Anterior cingulate cortex (tissue), 58 donors: ENCODE measurements at regions not wholly inside any gene's neighbourhood (a gene's known extent, or its start where the extent isn't known, plus 50 kb on each side); places are given as distances from the start of the nearest gene placed in this dataset.
"Not testable (repeated sequence)": the region's sequence is repeated elsewhere in the genome, so short reads cannot be mapped to it uniquely, and the experiment has no call there.

Experiments used
- DNase-seq, 58 donors: peaks; one replicate each; lab custom pipeline; 2025; lab: John Stamatoyannopoulos, UW

DNA sequence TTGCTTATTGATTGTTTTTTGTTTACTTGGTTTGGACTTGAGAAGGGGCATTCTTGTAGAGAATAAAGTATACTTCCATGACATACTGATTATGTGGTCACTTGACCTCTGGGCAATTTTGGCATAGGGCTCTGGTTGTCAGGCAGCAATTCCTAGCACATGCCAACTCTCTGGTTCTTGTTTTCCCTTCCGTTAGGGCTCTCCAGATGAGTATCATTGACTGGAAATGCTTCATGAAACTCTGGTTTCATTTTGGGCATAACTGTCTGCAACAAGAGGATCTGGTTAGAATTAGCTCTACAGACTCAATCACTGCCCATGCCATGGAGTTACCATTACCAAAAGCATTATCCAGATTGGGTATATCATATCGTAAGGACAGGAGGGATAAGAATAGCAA is 1057.9 kb downstream of the FAT4 start:
- no peak for DNase-seq

DNA sequence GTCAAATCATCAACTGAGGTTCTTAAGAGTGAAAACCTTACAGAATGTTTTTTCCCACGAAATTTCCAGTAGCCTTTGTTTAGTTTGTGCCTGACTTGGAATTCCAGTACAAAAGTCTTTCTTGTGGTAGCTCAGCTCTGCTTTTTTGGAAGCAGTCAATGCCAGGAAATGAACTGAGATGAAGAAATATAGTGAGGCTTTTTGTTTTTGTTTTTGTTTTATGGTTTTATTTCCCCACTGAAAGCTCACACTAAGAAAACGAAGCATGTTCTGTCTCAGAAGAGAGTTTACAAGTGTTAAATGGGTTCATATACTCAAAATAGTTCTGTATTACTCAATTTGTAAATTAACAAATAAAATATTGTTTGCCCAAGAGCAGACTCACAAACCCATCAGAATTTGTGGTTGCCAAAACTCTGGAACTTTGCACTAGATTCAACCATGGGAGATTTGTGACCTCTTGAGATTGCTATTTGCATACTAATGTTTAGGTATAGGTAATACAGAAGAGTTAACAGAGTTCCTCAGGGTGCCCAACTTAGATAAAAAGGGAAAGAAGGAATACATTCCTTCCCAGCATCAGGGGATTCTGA is 1060.8 kb downstream of the FAT4 start:
- no peak for DNase-seq

DNA sequence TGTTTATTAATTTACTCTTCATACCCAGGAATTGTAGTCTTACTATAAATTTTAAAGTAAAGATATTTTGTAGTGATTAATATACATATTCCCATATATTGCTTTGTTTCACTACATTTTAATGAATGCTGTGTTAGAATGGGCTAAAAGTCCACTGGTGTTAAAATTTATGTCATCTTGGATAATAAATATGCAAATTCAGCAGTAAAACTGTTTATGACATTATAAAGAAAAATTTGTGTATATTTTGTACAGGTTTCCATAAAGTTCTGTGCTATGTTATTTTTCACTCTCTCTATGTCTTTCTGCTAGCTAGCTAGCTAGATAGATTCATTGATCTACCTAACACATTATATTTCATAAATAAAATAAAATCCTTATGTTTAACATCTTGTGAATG is 1071.2 kb downstream of the FAT4 start:
- DNase-seq, result no peak

DNA sequence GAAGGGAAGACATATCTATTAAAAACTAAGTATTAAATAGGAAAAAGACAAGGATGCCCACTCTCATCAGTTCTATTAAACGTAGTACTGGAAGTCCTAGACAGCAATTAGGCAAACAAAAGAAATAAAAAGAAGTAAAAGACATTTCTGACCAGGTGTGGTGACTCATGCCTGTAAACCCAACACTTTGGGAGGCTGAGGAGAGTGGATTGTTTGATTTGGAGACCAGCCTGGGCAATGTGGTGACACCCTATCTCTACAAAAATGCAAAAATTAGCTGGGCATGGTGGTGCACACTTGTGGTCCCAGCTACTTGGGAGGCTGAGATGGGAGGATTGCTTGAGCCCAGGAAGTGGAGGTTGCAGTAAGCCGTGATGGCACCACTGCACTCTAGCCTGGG is 1071.8 kb downstream of the FAT4 start:
- DNase-seq, result no peak

DNA sequence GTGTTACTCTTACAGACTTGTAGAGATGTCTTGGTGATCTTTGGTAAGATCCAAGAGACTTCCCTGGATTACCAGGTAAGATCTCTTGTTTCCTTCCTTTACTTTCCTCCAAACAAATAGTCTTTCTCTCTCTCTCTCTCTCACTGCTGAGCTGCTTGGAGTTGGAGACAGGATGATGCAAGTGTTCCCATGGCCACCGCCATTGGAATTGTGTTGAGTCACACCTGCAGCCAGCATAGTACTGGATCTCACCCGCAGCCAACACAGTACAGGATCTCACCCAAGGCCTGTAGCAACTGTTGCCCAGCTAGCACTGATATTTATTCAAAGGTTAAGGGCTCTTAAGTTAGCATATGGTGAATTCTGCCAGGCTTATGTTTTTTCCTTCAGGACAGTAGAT is 1080.9 kb downstream of the FAT4 start:
- DNase-seq, result no peak

DNA sequence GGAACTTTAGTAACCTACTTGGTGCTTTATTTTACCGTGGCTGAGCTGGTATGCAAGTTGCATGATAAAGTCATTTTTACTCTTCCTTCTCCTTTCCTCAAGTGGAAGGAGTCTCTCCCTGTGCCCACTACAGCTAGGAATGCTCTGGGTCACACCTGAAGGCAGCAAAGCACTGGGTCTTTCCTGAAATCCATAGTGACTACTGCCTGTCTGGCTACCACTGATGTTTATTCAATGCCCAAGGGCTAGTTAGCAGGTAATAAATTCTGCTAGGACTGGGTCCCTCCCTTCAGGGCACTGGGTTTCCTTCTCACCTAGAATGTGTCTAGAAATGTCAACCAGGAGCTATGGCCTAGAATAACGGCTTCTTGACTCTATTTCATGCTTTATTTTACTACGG is 1081.4 kb downstream of the FAT4 start:
- DNase-seq, result no peak

DNA sequence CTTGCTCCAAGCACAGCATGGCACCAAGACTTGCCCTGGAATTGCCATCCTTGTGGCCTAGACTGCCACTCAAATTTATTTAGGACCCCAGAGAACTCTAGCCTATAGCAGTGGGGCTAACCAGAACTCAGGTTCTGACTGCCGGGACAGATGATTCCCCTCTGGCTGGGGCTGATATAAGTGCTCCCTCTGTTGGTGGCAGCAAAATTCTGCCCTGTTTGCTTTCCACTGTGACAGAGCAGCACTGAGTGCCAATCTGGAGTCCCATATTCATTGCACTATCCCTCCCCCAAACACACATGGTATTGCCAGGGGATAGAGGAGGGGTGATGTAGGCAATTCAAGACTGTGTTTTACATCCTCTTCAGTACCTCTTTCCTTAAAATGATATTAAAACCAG is 1081.9 kb downstream of the FAT4 start:
- DNase-seq, result no peak

DNA sequence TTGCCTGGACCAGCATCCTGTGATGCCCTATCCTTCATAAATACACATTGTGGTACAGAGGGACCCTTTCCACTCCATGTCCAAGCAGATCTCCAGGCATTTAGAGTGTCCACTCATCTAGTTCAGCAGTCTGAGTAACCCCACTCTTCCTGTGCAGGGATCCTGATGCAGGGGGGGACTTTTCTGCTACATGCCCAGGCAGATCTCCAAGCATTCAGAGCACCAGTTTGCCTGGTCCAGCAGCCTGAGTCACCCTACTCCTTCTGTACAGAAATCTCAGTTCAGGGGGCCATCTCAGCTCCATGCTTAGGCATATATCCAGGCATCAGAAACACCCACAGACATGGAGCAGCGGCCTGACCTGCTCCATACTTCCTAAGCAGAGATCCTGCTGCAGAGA is 1089.8 kb downstream of the FAT4 start:
- DNase-seq, result no peak

DNA sequence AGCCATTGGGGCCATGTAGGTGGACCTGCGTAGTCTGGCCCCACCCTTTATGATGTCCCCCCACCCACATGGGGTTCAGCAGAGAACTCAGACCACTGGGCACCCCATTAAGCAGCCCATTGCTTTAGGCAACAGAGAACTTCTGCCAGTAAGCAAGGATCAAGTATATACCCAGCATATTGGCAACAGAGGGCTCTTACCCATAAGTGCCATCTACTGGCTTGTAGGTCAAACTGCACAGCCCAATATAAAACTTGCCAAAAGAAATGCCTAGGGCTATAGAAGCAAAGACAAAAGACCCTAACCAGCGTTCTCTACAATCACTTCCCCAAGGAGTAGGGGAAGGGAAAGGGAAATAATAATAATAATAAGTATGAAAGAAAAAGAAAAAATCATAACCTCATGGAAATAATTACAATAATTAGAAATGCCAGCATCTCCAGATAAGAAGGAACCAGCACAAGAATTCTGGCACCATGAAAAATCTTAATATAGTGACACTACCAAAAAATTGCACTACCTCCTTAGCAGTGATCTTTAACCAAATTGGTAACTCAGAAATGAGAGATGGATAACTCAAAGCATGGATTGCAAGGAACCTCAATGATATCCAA is 1090.7 kb downstream of the FAT4 start:
- peak in 1 of 58 donors; percentile 0 for DNase-seq

DNA sequence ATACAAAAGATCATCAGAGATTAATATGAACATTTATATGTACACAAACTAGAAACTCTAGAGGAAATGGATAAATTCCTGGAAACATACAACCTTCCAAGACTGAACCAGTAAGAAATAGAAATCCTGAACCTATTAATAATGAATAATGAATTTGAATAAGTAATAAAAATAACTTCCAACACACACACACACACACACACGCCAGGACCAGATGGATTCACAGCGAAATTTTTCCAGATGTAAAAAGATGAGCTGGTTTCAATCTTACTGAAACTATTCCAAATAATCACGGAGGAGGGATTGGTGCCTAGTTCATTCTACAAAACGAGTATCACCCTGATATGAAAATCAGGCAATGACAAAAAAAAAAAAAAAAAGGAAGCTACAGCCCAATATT is 1095.0 kb downstream of the FAT4 start:
- DNase-seq, result no peak

DNA sequence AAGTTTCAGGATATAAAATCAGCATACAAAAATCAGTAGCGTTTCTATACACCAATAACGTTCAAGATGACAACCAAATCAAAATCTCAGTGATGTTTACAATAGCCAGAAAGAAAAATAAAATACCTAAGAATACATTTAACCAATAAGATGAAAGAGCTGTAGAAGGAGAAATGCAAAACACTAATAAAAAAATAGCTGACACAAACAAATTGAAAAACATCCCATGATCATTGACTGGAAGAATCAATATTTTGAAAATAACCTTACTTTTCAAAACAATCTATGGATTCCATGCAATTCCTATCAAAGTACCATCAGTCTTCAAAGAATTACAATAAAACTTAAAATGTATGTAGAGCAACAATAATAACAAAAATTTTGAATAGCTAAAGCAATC is 1096.3 kb downstream of the FAT4 start:
- DNase-seq, result no peak

DNA sequence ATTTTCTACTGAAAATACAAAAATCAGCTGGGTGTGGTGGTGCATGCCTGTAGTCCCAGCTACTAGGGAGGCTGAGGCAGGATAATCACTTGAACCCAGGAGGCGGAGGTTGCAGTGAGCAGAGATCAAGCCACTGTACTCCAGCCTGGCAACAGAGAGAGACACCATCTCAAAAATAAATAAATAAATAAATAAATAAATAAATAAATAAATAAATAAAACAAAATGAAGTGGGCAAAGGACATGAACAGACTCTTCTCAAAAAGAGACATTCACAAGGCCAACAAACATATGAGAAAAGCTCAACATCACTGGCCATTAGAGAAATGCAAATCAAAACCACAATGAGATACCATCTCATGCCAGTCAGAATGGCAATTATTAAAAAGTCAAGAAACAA is 1097.6 kb downstream of the FAT4 start:
- not testable (repeated sequence) for DNase-seq

DNA sequence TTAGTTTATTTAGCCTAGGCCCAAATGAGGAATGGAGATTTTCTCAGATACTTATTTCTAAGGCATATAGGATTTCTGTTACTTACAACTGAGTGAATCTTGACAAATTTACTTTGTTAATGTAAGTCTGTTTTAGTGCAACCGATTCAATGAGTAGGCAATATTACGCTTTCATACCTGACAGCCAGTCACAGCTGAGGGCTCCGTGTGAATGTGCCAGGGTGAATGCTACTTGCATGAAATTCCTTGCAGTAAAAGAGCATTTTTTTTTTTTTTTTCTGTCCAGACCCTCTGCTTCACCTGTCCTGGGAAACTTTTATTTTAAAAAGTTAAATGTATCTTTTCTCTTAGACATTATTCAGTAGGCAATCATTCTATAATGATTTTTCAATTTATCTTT is 1100.0 kb downstream of the FAT4 start:
- no peak for DNase-seq

DNA sequence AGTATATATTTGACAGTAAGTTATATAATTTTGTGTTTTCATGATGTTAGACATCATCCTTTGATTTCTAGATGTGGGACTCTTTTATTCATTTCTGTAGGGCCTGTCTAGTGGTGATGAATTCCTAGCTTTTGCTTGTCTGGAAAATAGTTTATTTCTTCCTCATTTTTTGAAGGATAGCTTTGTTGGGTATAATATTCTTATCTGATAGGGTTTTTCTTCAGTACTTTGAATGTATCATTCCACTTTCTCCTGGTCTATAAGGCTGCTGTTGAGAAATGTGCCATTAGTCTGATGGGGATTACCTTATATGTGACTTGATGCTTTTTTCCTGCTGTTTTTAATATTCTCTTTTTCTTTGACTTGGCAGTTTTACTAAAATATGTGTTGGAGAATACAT is 1104.5 kb downstream of the FAT4 start:
- DNase-seq, result no peak

DNA sequence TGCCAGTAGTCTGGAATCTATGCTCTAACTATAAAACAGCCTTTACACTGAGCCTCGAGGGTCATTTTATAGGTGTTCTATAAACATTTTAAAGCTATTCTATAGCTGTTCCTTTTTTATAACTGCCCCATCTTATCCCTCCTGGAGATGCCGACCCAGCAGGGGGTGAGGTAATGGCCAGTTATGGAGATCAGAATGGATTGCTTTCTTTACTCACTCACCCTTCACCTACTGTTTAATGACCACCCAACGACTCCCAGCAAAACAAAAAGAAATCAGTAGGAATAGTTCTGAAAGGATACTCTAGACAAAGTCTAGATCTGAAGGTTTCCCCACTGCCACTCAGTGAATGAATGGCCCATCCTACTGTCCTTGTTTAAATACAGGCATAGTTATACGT is 1113.1 kb downstream of the FAT4 start:
- DNase-seq, result no peak

DNA sequence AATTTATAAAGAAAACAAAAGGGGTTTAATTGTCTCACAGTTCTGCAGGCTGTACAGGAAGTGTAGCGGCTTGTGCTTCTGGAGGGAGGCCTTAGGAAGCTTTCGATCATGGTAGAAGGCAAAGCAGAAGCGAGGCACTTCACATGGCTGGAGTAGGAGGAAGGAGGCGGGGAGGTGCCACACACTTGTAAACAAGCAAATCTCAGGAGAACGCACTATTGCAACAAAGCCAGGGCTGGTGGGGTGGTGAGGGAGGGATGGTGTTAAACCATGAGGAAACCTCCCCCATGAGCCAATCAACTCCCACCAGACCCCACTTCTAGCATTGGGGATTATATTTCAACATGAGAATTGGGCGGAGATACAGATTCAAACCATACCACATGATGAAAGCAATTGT is 1116.3 kb downstream of the FAT4 start:
- no peak for DNase-seq

DNA sequence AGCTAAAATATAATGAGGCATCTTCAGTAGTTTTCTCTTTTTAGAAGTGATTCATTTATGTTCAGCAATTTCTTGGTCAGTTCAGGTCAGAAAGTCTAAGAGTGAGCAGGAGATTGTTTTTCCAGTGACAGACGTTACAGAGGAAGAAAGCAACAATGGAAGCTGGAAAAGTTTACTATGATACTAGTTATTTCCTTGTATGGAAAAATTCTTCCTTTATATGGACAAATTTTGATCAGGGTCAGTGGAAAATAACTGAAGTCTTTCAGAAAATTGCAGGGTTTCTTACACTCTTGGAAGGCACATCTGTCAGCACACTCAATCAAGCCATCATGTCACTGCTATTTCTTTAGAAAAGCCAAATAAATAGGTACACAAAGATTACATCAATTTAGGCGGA is 1120.7 kb downstream of the FAT4 start:
- DNase-seq, result no peak

DNA sequence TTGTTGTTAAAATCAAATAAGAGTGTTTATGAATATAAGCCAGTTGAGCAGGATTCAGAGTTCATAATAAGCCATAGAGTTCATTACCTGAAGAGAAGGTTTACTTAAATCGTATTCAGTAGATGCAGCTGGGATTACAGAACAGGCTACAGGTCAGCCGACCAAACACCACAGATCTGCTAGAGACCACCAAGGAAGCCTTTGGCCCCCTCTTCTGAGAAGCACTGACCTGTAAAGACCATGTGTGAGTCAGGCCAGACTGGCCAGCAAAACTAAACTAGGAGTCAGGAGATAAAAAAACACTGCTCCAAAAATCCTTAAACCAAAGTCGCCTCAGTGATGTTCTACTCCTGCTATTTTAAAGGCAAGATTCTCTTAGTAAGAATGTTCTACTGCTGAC is 1125.5 kb downstream of the FAT4 start:
- DNase-seq, result no peak

DNA sequence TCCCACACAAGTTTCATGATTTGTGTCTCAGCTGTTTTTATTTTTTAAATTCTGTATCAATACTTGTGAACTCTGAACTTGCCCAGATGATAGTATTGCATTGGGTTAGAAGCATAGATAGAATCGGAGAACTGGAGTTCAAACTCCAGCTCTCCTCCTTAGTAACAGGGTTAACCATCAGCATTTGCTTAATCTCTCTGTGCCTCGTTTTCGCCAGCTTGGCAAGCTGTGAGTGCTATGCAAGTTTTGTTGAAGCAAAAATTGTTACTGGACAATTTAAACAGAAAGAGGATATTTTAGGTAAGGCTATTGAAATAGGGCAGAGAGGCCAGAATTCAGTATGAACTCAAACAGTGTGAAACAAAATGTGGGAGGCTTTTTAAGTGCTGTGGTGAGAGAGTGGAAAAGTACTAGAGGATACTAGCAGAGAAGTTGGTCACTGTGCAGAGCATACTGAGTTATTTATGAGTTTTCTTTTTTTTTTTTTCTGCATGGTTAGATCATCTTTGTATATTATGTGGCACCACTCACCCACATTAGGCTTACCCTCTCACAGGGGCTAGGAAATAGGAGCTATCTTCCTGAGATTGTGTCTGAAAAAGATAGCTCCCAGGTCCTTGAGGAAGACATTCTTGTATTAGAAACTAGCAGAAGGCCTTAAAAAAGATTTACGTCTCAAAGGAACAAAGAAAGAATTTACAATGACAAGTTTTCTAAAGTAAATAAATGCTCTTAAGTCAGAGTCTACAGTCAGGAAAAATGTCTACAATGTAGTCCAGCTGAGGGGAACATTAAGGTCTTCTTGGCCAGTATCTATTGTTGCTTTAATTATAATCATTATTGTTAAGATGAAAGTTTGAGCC is 1126.6 kb downstream of the FAT4 start:
- no peak for DNase-seq

DNA sequence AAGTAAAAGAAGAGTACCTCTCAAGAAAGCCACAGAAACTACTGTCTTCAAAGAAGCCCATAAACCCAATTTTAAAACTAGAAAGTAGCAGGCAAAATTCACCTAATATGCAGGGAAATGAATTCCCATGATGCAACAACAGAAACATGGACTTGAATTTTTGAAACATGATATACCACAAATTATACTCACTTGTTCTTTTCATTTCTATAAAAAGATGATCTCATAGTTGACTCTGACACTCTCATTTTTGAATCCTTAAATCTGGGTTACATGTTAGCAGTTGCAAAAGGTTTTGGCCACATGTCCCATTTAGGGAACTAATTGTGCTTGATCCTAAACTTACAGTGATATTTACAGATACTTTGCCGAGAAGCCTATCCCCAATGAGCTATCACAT is 1130.8 kb downstream of the FAT4 start:
- no peak for DNase-seq

DNA sequence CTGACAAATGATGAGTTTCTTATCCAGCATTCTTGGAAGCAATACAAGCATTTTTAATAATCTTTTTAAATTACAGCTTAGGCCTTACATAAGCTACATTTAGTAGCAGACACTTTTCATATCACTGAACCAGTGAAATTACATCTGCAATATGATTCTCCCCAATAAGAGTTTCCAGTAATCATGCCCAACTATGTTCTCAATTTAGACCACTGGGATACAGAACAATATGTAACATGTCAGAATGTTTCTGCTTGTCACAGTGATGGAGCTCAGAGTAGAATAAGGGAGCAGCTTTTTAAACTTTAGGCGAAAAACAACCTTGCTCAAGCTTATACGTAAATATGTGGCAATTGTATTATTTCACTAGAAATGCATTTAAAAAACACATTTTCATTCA is 1132.2 kb downstream of the FAT4 start:
- no peak for DNase-seq
